Activated CD8-positive, alpha-beta memory T cell treated with anti-CD3 and anti-CD28 coated beads for 36 hours (primary cell): ENCODE measurements at regions not wholly inside any gene's neighbourhood (a gene's known extent, or its start where the extent isn't known, plus 50 kb on each side); places are given as distances from the start of the nearest gene placed in this dataset.
"Not testable (repeated sequence)": the region's sequence is repeated elsewhere in the genome, so short reads cannot be mapped to it uniquely, and the experiment has no call there.

ENCODE experiments used
- CTCF ChIA-PET: fragments of 350-600 bp; sonication (Branson Sonifier 250); formaldehyde crosslinking; loops from one replicate; lab custom pipeline; 2021; ENCODE audit warnings: antibody characterized with exemption; lab: Charles Lee
- POLR2A ChIA-PET: fragments of 350-600 bp; sonication (Branson Sonifier 250); formaldehyde crosslinking; loops from one replicate; lab custom pipeline; 2021; ENCODE audit warnings: antibody characterized with exemption; lab: Charles Lee

DNA sequence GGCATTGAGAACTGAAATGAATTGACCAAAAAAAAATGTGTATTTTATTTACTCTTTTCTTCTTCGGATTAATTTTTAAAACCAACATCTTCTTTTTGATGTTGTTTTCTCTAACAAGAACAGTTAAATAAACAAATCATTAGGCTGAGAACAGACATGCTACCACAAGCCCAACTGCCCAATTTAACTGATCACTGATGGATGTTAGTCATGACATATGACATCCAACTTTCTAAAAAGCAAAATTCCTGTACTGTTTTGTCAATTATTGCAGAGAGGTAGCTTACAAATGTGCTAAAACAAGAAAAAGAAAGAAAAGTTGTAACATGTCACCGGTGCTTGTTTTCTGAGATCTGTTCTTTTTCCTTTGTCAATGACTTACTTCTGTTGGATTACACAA is 232.1 kb downstream of the C11orf87 start:
- ChIA-PET CTCF (no interaction called here), POLR2A (no interaction called here)

DNA sequence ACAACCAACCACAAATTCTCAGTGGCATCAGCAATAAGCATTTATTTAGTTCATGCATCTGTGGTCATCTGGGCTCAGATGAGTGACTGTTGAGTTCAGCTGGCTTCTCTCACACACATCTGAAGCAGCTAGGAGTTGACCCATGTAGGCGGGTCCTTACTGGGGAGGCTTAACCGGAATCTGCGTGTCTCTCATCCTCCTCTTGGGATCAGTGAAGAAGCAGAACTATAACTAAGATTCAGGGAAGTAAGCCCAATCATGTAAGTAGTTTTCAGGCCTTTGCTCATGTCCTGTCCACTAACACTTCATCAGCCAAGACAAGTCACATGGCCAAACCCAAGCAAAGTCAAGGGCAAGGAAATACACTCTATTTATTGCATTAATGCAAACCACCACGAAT is 236.2 kb downstream of the C11orf87 start:
- POLR2A ChIA-PET = no interaction called here
- CTCF ChIA-PET = no interaction called here

DNA sequence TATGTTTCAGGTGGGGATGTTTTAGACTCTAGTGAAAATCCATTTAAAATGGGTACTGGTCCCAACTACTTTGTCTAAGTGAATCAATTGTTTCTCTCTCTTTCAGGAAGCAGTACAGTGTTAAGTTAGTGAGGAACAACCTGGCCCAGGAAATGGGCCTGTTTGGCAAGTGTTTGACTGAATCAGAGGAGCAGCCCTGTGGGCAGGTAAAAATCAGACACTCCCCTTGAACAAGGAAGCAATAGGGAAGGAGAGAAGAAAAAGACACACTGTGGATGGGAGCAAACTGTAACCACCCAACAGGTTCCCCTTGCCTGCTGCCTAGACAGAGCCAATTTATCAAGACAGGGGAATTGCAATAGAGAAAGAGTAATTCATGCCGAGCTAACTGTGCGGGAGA is 245.7 kb downstream of the C11orf87 start:
- CTCF ChIA-PET = no interaction called here
- POLR2A ChIA-PET = no interaction called here

DNA sequence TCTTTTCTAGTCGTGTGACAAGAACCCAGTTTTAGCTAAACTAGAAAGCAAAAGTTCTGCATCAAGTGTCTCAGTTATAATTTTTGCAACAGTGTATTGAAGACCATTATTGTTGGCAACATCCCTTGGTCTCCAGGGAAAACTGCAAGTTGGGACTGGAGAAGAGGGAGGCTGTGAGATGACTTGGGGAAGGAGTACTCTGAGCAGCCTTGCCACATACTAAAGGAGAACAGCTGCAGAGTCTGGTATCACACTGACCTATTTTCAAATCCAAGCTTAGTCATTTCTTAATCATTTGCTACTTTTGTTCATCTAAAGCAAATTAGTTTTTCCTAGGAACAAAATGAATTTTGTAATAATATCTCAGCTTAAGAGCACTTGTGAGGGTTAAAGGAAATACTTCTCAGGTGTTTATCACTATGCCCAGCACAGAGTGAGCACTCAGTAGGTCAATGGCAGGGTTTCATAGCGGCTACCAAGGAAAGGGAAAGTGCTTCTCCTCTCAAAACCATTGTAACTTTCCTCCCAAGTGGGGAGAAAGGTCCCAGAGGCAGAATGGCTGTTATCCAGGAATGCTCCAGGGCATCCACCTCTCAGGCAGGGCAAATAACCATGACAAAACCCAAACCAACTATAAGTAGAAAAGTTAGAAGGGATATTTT is 247.1 kb downstream of the C11orf87 start:
- ChIA-PET CTCF (no interaction called here), POLR2A (no interaction called here)

DNA sequence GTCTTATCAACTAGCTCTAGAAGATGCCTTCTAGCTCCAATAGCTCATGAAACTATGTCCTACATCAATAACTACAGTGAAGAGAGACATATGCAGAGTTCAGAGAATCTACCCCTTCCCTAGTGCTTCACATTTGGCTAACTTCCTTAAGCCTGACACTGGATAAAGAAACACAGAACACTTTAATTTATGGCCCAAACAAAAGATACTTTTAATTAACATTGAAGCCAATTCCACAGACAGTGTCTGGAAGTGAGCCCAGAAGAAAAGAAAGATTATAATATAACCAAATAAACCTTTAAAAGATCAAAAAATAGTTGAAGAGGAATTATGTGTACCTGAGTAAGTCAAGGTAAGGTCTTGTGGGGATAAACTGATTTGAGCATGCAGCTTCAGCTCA is 255.2 kb downstream of the C11orf87 start:
- ChIA-PET CTCF (no interaction called here), POLR2A (no interaction called here)

DNA sequence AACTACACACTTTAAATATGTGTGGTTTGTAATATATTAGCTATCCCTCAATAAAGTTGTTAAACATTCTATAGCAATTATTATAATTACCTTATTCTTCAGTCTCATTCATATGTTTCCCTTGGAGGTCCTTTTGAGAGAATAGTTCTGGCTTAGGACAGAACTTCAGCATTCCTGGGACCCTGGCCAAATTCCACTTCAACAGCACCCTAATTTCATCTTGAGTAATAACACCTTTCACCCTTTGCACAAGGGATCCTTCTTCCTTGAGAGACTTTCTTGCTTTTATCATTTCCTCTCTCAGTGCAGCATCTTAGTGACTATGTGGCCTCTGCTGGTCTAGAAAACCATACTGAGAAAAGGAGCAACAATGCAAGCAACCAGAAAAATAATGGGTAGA is 255.9 kb downstream of the C11orf87 start:
- ChIA-PET CTCF (no interaction called here), POLR2A (no interaction called here)

DNA sequence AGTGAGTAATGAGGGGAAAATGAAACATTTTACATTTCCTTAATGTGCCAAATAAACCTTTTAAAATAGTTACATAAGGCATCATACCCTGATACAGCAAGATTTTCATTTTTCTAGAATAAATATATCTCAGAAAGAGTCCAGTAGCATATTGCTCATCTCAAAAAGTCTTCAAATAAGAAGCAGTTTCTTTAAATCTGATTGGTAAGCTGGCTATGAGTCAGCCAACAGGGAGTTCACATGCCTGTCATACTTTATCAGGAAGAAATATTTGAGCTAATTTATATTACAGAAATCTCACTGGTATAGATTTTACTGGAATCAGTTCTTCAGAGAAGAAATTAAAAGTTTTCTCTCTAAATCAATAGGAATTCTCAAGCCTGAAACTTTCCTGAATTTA is 258.1 kb downstream of the C11orf87 start:
- ChIA-PET CTCF (no interaction called here), POLR2A (no interaction called here)

DNA sequence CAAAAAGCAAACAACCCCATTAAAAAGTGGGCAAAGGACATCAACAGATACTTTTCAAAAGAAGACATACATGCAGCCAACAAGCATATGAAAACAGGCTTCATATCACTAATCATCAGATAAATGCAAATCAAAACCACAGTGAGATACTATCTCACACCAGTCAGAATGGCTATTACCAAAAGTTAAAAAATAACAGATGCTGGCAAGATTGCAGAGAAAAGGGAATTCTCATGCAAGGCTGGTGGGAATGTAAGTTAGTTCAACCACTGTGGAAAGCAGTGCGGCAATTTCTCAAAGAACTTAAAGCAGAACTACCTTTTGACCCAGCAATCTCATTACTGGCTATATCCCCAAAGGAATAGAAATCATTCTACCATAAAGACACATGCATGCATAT is 260.8 kb downstream of the C11orf87 start:
- CTCF ChIA-PET, POLR2A ChIA-PET: not testable (repeated sequence)

DNA sequence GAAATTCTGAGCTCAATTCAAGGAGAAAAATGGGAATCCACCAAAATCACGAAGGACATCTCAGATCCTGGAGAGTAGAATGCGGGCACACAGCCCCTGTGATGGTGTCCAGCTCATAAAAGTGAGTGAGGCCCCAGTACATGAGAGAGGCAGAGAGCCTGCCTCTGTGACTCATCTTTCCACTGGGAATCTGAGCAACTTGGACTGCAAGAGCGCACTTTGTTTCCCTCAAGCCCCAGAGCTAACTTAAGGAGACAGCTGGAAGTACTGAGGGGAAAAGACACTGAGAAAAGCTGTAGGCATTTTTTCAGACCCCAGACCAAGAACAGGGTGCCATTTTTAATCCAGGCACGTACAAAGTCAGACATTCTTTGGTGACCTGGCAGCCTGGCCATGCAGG is 273.7 kb downstream of the C11orf87 start:
- CTCF ChIA-PET = no interaction called here
- POLR2A ChIA-PET = no interaction called here

DNA sequence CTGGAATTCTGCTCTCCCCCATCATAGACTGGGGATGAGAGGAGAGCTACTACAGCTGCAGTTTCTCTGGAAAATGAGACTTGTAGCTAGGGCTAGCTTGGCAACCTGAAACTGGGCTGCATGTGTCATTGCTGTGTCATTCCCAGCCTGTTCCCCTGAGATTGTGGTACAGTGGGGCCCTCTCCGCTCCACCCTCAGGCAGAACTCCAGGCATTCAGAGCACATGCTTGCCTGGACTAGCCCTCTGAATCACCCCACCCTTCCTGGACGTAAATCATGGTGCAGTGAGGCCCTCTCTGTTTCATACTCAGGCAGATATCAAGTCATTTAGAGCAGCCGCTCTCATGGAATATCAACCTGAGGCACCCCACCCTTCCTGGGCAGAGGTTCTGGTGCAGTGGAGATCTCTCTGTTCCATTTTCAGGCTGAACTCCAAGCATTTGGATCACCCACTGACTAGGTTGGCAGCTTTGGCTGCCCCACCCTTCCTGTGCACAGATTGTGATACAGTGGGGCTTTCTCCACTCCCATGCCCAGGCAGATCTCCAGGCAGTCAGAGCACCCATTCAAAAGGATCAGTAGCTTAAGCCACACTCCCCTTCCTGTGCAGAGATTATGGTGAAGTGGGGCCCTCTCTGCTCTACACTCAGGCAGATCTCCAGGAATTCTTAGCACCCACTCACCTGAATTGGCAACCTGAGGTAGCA is 274.4 kb downstream of the C11orf87 start:
- ChIA-PET CTCF (no interaction called here), POLR2A (no interaction called here)

DNA sequence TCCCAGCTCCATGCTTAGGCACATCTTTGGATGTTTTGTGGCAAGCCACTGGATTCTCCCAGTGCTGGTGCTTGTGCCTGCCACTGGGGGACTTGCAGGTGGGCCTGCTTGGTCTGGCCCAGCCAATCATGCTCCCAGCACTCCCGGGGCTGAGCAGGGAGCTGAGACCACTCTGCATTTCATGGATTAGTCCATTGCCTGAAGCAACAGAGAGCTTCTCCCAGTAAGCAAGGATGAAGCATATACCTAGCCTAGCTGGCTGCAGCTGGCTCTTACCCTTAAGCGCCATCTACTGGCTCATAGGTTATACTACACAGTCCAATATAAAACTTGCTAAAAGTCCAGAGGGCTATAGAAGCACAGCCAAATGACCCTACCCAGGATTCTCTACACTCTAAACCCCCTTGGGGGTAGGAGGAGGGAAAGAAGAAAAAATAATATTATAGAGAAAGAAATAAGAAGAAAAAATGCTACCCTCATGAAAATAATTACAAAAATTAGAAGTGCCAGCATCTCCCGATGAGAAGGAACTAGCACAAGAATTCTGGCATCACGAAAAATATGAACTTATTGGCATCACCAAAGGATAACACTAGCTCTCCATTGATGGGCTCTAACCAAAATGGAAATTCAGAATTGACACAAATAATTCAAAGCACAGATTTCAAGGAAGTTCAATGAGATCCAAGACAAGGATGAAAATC is 275.3 kb downstream of the C11orf87 start:
- CTCF ChIA-PET = no interaction called here
- POLR2A ChIA-PET = no interaction called here

DNA sequence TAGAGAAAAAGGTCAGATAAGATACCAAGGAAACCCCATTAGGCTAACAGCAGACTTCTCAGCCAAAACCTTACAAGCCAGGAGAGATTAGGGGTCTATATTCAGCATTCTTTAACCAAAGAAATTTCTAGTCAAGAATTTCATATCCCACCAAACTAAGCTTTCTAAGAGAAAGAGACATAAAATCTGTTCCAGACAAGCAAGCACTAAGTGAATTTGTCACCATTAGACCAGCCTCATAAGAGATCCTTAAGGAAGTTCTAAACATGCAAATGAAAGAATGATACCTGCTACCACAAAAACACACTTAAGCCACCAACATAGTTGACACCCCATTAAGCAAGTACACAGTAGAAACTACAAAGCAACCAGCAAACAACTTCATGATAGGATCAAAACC is 276.2 kb downstream of the C11orf87 start:
- ChIA-PET POLR2A (no interaction called here), CTCF (no interaction called here)

DNA sequence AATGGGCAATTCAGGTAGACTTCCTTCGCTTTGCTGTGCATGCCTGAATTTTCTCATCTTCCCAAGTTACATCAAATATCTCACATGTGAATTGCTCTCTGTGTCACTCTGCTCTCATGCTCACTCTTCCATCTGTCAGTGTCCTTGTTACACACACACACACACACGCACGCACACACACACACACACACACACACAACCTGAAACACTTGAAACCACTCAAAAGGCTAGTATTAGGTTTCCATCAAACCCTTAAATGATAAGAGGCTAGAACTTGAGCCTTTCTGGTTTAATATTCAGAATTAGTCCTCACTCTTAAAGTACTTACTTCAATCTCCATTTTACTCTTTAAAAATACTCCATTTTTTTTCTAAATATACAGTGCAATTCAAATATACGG is 282.4 kb downstream of the C11orf87 start:
- ChIA-PET POLR2A (no interaction called here), CTCF (no interaction called here)

DNA sequence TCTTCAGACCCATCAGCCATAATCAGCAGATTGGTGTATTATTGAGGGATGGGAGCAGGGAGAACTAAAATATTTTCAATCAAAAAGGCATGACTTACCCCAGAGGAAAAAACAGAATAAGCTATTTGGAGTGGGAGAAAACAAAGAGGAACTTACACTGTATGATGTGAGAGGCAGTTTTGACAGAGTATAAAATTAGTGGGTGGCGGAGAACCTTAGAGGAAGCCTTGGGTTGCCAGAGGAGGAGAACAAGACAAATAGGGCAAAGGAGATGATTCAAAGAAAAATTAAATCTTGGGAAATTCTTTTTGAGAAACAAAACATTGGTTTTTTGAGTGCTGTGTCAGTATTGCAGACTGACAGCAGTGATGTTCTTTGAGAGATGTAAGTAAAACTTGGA is 285.0 kb downstream of the C11orf87 start:
- POLR2A ChIA-PET = no interaction called here
- CTCF ChIA-PET = no interaction called here

DNA sequence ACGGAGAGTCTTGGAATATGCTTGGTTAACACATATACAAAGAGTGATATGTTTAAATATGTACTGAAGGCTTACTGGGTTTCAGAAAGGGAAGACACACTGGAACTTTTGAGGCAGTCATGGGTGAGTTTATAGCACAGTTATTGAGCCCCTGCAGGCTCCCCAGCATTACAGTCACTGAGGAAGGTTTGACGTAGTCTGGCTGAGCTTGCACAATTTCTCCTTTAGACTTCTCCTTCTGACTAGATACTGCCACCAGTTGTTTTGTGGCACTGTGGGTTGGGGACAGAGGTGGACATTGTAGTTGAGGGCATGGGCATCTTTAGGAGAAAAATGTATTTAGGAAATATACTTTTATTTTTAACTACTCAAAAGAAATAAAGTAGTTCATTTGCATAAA is 285.4 kb downstream of the C11orf87 start:
- POLR2A ChIA-PET = no interaction called here
- CTCF ChIA-PET = no interaction called here

DNA sequence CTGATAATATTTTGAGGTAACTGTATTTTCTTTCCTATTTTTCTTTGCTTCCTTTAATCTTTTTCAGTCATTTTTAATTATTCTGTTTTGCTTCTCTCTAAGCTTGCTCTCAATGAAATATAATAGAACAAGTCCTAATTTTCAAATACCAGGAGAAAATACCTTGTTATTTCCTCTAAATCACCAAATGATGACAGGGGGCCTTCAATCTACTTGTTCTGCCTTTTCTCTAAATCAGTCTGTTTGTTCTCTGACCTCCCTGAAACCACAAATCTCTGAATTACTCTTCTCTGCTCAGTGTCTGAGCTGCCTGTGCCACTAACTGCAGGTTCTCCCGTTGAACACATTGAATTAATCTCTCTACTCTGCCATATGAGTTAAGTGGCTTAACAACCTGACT is 286.2 kb downstream of the C11orf87 start:
- ChIA-PET CTCF (no interaction called here), POLR2A (no interaction called here)

DNA sequence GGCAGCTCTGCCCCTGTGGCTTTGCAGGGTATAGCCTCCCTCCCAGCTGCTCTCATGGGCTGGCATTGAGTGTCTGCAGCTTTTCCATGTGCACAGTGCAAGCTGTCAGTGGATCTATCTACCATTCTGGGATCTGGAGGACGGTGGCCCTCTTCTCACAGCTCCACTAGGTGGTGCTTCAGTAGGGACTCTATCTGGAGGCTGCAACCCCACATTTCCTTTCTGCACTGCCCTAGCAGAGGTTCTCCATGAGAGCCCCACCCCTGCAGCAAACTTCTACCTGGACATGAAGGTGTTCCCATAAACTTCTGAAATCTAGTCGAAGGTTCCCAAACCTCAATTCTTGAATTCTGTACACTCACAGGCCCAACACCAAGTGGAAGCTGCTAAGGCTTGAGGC is 292.5 kb downstream of the C11orf87 start:
- CTCF ChIA-PET, POLR2A ChIA-PET: not testable (repeated sequence)

DNA sequence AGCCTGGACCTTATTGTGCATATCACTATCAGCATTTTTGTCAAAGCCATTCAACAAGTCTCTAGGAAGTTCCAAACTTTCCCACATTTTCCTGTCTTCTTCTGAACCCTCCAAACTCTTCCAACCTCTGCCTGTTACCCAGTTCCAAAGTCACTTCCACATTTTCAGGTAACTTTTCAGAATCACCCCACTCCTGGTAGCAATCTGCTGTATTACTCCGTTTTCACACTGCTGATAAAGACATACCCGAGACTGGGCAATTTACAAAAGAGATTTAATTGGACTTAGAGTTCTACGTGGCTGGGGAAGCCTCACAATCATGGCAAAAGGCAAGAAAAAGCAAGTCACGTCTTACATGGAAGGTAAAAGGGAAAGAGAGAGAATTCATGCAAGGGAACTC is 293.4 kb downstream of the C11orf87 start:
- CTCF ChIA-PET, POLR2A ChIA-PET: not testable (repeated sequence)

DNA sequence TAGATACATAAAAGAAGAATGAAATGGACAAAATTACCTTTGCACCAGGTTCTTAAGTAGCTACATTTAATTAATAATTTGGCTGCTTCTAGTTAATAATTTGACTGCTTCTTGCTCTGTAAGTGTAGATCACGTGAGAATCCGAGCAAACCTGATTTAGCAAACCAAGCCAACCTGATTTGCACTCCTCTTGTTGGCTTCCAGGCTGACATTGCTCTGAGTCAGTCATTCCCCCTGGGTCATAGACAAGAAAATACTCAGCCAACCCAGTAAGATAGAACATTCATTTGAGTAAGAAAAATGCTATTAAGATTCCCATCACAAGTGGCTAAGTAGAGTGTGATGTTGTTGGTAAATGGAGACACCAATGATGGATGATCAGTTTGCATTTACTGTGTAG is 304.1 kb downstream of the C11orf87 start:
- POLR2A ChIA-PET = no interaction called here
- CTCF ChIA-PET = no interaction called here

DNA sequence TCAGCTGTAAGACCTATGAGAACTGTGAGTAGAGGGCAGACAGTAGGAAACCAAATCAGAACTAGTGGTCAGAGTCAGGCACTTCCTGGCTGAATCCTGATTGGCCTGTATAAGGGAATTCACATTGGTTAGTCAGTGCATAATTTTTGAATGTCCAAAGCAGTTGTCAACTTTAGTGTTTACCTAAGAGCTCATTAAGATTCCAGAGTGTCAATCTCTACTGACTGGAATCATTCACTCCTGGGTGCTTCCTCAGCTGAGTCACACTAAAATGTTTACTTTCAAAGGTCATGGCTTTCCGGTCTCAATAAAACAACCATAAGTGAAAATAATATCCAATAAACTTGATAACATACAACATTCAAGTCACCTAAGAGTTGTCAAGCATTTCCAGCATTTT is 306.1 kb downstream of the C11orf87 start:
- ChIA-PET CTCF (no interaction called here), POLR2A (no interaction called here)

DNA sequence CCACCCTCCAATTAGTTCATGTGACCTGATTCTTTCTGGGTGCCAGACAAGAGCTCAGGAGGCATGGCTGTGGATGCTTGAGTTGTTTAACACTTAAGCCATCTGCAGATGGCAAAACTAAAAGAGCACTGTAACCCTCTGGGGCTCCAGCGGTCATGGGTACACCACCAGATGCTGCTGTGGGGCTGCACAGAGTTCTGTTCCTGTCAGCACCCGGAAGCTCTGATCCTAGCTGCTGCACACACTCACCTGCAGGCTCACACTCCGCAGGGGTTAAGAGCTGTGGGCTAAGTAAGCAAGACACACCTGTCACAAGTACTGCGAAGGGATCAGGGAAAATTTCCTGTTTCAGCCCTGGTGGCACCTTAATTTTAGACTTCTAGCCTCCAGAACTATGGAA is 307.8 kb downstream of the C11orf87 start:
- POLR2A ChIA-PET = no interaction called here
- CTCF ChIA-PET = no interaction called here
